Suprapubic skin (tissue), 4 donors: ENCODE measurements at regions not wholly inside any gene's neighbourhood (a gene's known extent, or its start where the extent isn't known, plus 50 kb on each side); places are given as distances from the start of the nearest gene placed in this dataset.

Source experiments
- DNase-seq, 2 donors: peaks; one replicate each; pipeline ENCODE4 v3.0.0-alpha.2; 2019; ENCODE audit warnings: low spot score in 2 of 2
- H3K27ac ChIP-seq: fragments of 200-600 bp; sonication (generic); one replicate; pipeline ENCODE4 v1.5.1; 2019
- H3K27me3 ChIP-seq: fragments of 200-600 bp; sonication (generic); one replicate; pipeline ENCODE4 v1.5.1; 2019
- H3K36me3 ChIP-seq: fragments of 200-600 bp; sonication (generic); one replicate; pipeline ENCODE4 v1.5.1; 2019
- H3K4me1 ChIP-seq: fragments of 200-600 bp; sonication (generic); one replicate; pipeline ENCODE4 v1.5.1; 2019
- H3K4me3 ChIP-seq: fragments of 200-600 bp; sonication (generic); one replicate; pipeline ENCODE4 v1.5.1; 2019; ENCODE audit warnings: mild to moderate bottlenecking
- H3K9me3 ChIP-seq: fragments of 200-600 bp; sonication (generic); one replicate; pipeline ENCODE4 v1.5.1; 2019
- CTCF ChIP-seq, 2 donors: fragments of 200-600 bp in 1 of 2; fragments of 450-650 bp in 1 of 2; sonication (generic) in 1 of 2; IDR thresholded peaks; one replicate each; pipeline ENCODE4 v1.5.1; 2016 to 2019; ENCODE audit warnings: antibody characterized with exemption in 2 of 2, mild to moderate bottlenecking in 1 of 2, moderate library complexity in 1 of 2
- EP300 ChIP-seq: sonication (generic); formaldehyde crosslinking; IDR thresholded peaks from one replicate; pipeline ENCODE4 v1.6.1; 2017; ENCODE audit warnings: antibody characterized with exemption
- POLR2A ChIP-seq, 2 donors: fragments of 450-650 bp; IDR thresholded peaks; one replicate each; pipeline ENCODE4 v1.6.1; 2017; ENCODE audit warnings: antibody characterized with exemption in 2 of 2, mild to moderate bottlenecking in 2 of 2, moderate library complexity in 2 of 2
- POLR2AphosphoS5 ChIP-seq, 3 donors: sonication (generic); formaldehyde crosslinking; IDR thresholded peaks; one replicate each; pipeline ENCODE4 v1.6.1; 2017; ENCODE audit warnings: antibody characterized with exemption in 3 of 3
- WGBS: methylation state at CpG from one replicate; pipeline ENCODE4 v1.1.5; 2018; 5-methylcytosine and 5-hydroxymethylcytosine counted together

- no peak for DNase-seq
These were observed 84.8 kb upstream of the EGR2 start for GRCh38 chr10:62900829-62901571.

GRCh38 chr10:62899311-62899710 lies 83.1 kb upstream of the EGR2 start:
- WGBS, result 73% methylated on average over 3 of the region's 3 CpGs
- H3K27ac ChIP-seq, result no peak overlapping the region
- no peaks in the 10 kb centered on the region for H3K36me3 ChIP-seq
- DNase-seq, result no peak
- H3K4me3 ChIP-seq, result no peak overlapping the region
- no peaks in the 10 kb centered on the region for H3K27me3 ChIP-seq
- no peaks in the 10 kb centered on the region for H3K9me3 ChIP-seq
- TF ChIP-seq CTCF (IDR thresholded peaks at IDR 0.05) (no peak), POLR2AphosphoS5 (IDR thresholded peaks at IDR 0.05) (no peak), POLR2A (IDR thresholded peaks at IDR 0.05) (no peak), EP300 (no peak)
- peaks cover 2% of the 10 kb centered on the region for H3K4me1 ChIP-seq

More at GRCh38 chr10:62900829-62901571, 84.8 kb upstream of the EGR2 start:
- 93% methylated on average over 4 of the region's 4 CpGs for WGBS
- H3K27ac ChIP-seq, result no peak overlapping the region
- no peaks in the 10 kb centered on the region for H3K27me3 ChIP-seq
- TF ChIP-seq POLR2AphosphoS5 (IDR thresholded peaks at IDR 0.05), result no peak
- no peak for TF ChIP-seq POLR2A (IDR thresholded peaks at IDR 0.05)
- TF ChIP-seq EP300, result no peak
- TF ChIP-seq CTCF (IDR thresholded peaks at IDR 0.05), result no peak
- H3K9me3 ChIP-seq, result no peaks in the 10 kb centered on the region
- peaks cover 6% of the 10 kb centered on the region for H3K4me1 ChIP-seq
- no peak overlapping the region for H3K4me3 ChIP-seq
- H3K36me3 ChIP-seq, result no peaks in the 10 kb centered on the region

- Histone ChIP-seq H3K4me3 (no peak overlapping the region), H3K9me3 (no peaks in the 10 kb centered on the region), H3K27ac (no peak overlapping the region), H3K27me3 (no peaks in the 10 kb centered on the region), H3K4me1 (no peaks in the 10 kb centered on the region), H3K36me3 (no peaks in the 10 kb centered on the region)
- TF ChIP-seq EP300 (no peak), CTCF (IDR thresholded peaks at IDR 0.05) (no peak), POLR2A (IDR thresholded peaks at IDR 0.05) (no peak), POLR2AphosphoS5 (IDR thresholded peaks at IDR 0.05) (no peak)
- no peak for DNase-seq
- 74% methylated on average over 4 of the region's 4 CpGs for WGBS
These were observed 78.9 kb upstream of the EGR2 start for GRCh38 chr10:62895063-62895462.

- no peaks in the 10 kb centered on the region for H3K9me3 ChIP-seq
- WGBS, result 96% methylated on average over 3 of the region's 3 CpGs
These were observed 78.0 kb upstream of the EGR2 start for GRCh38 chr10:62894156-62894555.

More at GRCh38 chr10:62894156-62894555, 78.0 kb upstream of the EGR2 start:
- no peaks in the 10 kb centered on the region for H3K27me3 ChIP-seq
- no peaks in the 10 kb centered on the region for H3K4me1 ChIP-seq
- no peaks in the 10 kb centered on the region for H3K36me3 ChIP-seq
- no peak overlapping the region for H3K27ac ChIP-seq
- DNase-seq, result no peak
- no peak for TF ChIP-seq EP300
- no peak for TF ChIP-seq POLR2AphosphoS5 (IDR thresholded peaks at IDR 0.05)
- TF ChIP-seq POLR2A (IDR thresholded peaks at IDR 0.05), result no peak
- no peak for TF ChIP-seq CTCF (IDR thresholded peaks at IDR 0.05)
- H3K4me3 ChIP-seq, result no peak overlapping the region
